GF-D8 (cell line): ENCODE measurements at regions not wholly inside any gene's neighbourhood (a gene's known extent, or its start where the extent isn't known, plus 50 kb on each side); places are given as distances from the start of the nearest gene placed in this dataset.
"Not testable (repeated sequence)": the region's sequence is repeated elsewhere in the genome, so short reads cannot be mapped to it uniquely, and the experiment has no call there.

Source experiments
- DNase-seq: peaks from one replicate; lab custom pipeline; 2025; lab: John Stamatoyannopoulos, UW

GRCh38 chr2:139550341-139550740 lies 770.2 kb upstream of the NXPH2 start:
- no peak for DNase-seq

- DNase-seq: no peak
Measured at GRCh38 chr2:139544186-139544851, 764.1 kb upstream of the NXPH2 start.

GRCh38 chr2:139538332-139539020 lies 758.3 kb upstream of the NXPH2 start:
- DNase-seq: not testable (repeated sequence)

- no peak for DNase-seq
Measured at GRCh38 chr2:139529080-139529479, 748.9 kb upstream of the NXPH2 start.

- no peak for DNase-seq
Measured at GRCh38 chr2:139526781-139527180, 746.6 kb upstream of the NXPH2 start.

- DNase-seq: no peak
Measured at GRCh38 chr2:139518321-139518720, 738.1 kb upstream of the NXPH2 start.

GRCh38 chr2:139514951-139515350 lies 734.8 kb upstream of the NXPH2 start:
- DNase-seq: no peak

- DNase-seq: no peak
Measured at GRCh38 chr2:139495851-139496250, 715.7 kb upstream of the NXPH2 start.

GRCh38 chr2:139492131-139492680 lies 712.0 kb upstream of the NXPH2 start:
- no peak for DNase-seq

- no peak for DNase-seq
Measured at GRCh38 chr2:139480161-139480650, 700.0 kb upstream of the NXPH2 start.

GRCh38 chr2:139478165-139478914 lies 698.1 kb upstream of the NXPH2 start:
- no peak for DNase-seq

GRCh38 chr2:139477618-139478017 lies 697.4 kb upstream of the NXPH2 start:
- no peak for DNase-seq

- no peak for DNase-seq
Measured at GRCh38 chr2:139469985-139470384, 689.8 kb upstream of the NXPH2 start.

- no peak for DNase-seq
Measured at GRCh38 chr2:139465789-139466188, 685.6 kb upstream of the NXPH2 start.

GRCh38 chr2:139457873-139458272 lies 677.7 kb upstream of the NXPH2 start:
- DNase-seq: no peak

GRCh38 chr2:139454251-139454650 lies 674.1 kb upstream of the NXPH2 start:
- DNase-seq: no peak

GRCh38 chr2:139439100-139439499 lies 658.9 kb upstream of the NXPH2 start:
- no peak for DNase-seq

GRCh38 chr2:139438478-139438877 lies 658.3 kb upstream of the NXPH2 start:
- DNase-seq: no peak

GRCh38 chr2:139427164-139427563 lies 647.0 kb upstream of the NXPH2 start:
- DNase-seq: no peak

- no peak for DNase-seq
Measured at GRCh38 chr2:139424101-139424500, 643.9 kb upstream of the NXPH2 start.

- peak; percentile 58 for DNase-seq
Measured at GRCh38 chr2:139411236-139411635, 631.0 kb upstream of the NXPH2 start.

GRCh38 chr2:139410833-139411174 lies 630.6 kb upstream of the NXPH2 start:
- DNase-seq: not testable (repeated sequence)
